Loucy (cell line): ENCODE measurements at regions not wholly inside any gene's neighbourhood (a gene's known extent, or its start where the extent isn't known, plus 50 kb on each side); places are given as distances from the start of the nearest gene placed in this dataset.
"Not testable (repeated sequence)": the region's sequence is repeated elsewhere in the genome, so short reads cannot be mapped to it uniquely, and the experiment has no call there.

Experiments
- H2AFZ ChIP-seq: fragments of 200-600 bp; sonication (generic); 2 replicates; pipeline ENCODE4 v1.6.0; 2016; ENCODE audit warnings: antibody characterized with exemption, mild to moderate bottlenecking, low read length, moderate library complexity
- H3F3A ChIP-seq: fragments of 200-600 bp; 2 replicates; pipeline ENCODE4 v1.6.0; 2016; ENCODE audit warnings: antibody characterized with exemption, low read depth, mild to moderate bottlenecking
- H3K27me3 ChIP-seq: fragments of 200-600 bp; sonication (generic); 2 replicates; pipeline ENCODE4 v1.6.1; 2014; ENCODE audit warnings: low read length, mild to moderate bottlenecking; ENCODE audit not compliant: insufficient read depth, poor library complexity, severe bottlenecking
- H3K36me3 ChIP-seq: fragments of 200-600 bp; sonication (generic); 2 replicates; pipeline ENCODE4 v1.6.1; 2016; ENCODE audit warnings: low read length; ENCODE audit not compliant: insufficient read depth
- H3K4me1 ChIP-seq: fragments of 200-600 bp; sonication (generic); 2 replicates; pipeline ENCODE4 v1.5.1; 2014; ENCODE audit warnings: low read length, mild to moderate bottlenecking; ENCODE audit not compliant: insufficient read depth, poor library complexity, severe bottlenecking
- H3K4me2 ChIP-seq: fragments of 200-600 bp; sonication (generic); 2 replicates; pipeline ENCODE4 v1.6.0; 2014; ENCODE audit warnings: antibody characterized with exemption, low read length, low read depth, mild to moderate bottlenecking; ENCODE audit not compliant: poor library complexity, severe bottlenecking
- H3K4me3 ChIP-seq: fragments of 200-600 bp; sonication (generic); 2 replicates; pipeline ENCODE4 v1.5.1; 2014; ENCODE audit warnings: low read length, mild to moderate bottlenecking, mixed read lengths; ENCODE audit not compliant: poor library complexity, severe bottlenecking
- H3K79me2 ChIP-seq: fragments of 200-600 bp; sonication (generic); 2 replicates; pipeline ENCODE4 v1.6.1; 2014; ENCODE audit warnings: low read length; ENCODE audit not compliant: insufficient read depth
- H3K9ac ChIP-seq: fragments of 200-600 bp; sonication (generic); 2 replicates; pipeline ENCODE4 v1.6.0; 2014; ENCODE audit warnings: mild to moderate bottlenecking, low read depth, low read length, moderate library complexity; ENCODE audit not compliant: poor library complexity, severe bottlenecking
- H3K9me2 ChIP-seq: fragments of 200-600 bp; sonication (generic); replicated peaks from 2 replicates; pipeline ENCODE4 v1.6.1; 2016; ENCODE audit warnings: low read depth, low read length, mixed read lengths
- H3K9me3 ChIP-seq: fragments of 200-600 bp; sonication (generic); 2 replicates; pipeline ENCODE4 v1.6.1; 2014; ENCODE audit warnings: mild to moderate bottlenecking, antibody characterized with exemption, low read length, low read depth; ENCODE audit not compliant: insufficient read depth
- H4K20me1 ChIP-seq: fragments of 200-600 bp; sonication (generic); 2 replicates; pipeline ENCODE4 v1.6.0; 2014; ENCODE audit warnings: antibody characterized with exemption, low read length, mild to moderate bottlenecking; ENCODE audit not compliant: insufficient read depth, poor library complexity, severe bottlenecking
- CTCF ChIP-seq: fragments of 200-600 bp; sonication (generic); conservative IDR thresholded peaks from 2 replicates; pipeline ENCODE4 v1.5.1; 2014; ENCODE audit warnings: mild to moderate bottlenecking, antibody characterized with exemption, low read length
- EZH2phosphoT487 ChIP-seq: fragments of 200-600 bp; IDR thresholded peaks from 2 replicates; pipeline ENCODE4 v1.6.1; 2018; ENCODE audit warnings: antibody characterized with exemption, mild to moderate bottlenecking, moderate library complexity, borderline replicate concordance

DNA sequence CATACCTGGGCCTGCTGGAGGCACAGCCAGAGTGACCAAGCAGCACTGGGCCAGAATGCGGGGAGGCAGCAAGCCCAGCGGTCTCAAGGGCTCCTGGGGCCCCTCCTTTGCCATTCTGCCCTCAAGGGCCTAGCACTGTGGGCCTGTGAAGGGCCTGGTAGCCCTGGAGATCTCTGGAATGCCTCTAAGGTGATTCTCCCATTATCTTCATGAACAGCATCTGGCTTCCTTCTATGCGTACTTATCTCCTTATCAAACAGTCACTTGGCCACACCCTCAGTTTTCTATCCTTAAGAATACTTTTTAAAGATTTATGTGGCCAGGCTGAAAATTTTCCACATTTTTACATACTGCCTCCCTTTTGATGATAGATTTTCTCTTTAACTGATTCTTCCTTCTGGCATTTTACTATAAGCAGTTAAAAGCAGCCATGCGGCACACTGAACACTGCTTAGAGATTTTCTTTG, 67.5 kb upstream of the CCNY start:
- Histone ChIP-seq H3K4me2 (peak overlapping the region; percentile 27), H2AFZ (peak overlapping the region; percentile 15; the same call in 1 of the 2 replicates), H3K9ac (no peak overlapping the region), H3F3A (no peaks in the 10 kb centered on the region), H3K27me3 (no peaks in the 10 kb centered on the region), H3K9me2 (no peaks in the 10 kb centered on the region), H3K4me3 (no peak overlapping the region), H3K4me1 (peaks cover 16% of the 10 kb centered on the region), H3K9me3 (no peaks in the 10 kb centered on the region), H3K79me2 (no peaks in the 10 kb centered on the region), H4K20me1 (no peaks in the 10 kb centered on the region), H3K36me3 (no peaks in the 10 kb centered on the region)
- no peak for TF ChIP-seq EZH2phosphoT487
- no peak for TF ChIP-seq CTCF

DNA sequence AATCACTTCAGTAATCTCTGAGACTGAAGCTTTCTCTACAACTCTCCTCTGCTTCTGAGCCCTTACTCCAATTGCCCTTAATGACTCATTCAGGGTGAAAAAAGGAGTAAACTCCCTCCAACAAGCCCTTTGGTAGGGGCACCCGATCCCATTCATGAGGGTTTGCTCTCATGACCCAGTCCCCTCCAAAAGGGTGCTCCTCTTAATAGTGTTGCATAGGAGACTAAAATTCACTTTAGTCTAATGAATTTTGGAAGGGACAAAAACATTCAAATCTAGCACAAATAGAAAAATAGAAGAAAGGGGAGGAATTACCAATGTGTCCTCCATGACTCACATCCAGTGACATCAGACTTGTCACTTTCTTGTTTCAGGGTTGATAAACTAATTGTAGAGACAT, 66.2 kb upstream of the CCNY start:
- no peaks in the 10 kb centered on the region for H3K36me3 ChIP-seq
- H3F3A ChIP-seq: no peaks in the 10 kb centered on the region
- H3K9me2 ChIP-seq: no peaks in the 10 kb centered on the region
- H3K4me2 ChIP-seq: no peak overlapping the region
- no peak for TF ChIP-seq EZH2phosphoT487
- no peak for TF ChIP-seq CTCF
- no peaks in the 10 kb centered on the region for H3K9me3 ChIP-seq
- no peaks in the 10 kb centered on the region for H4K20me1 ChIP-seq
- no peak overlapping the region for H2AFZ ChIP-seq
- H3K79me2 ChIP-seq: no peaks in the 10 kb centered on the region
- no peak overlapping the region for H3K4me3 ChIP-seq
- no peak overlapping the region for H3K9ac ChIP-seq
- H3K4me1 ChIP-seq: peaks cover 16% of the 10 kb centered on the region
- H3K27me3 ChIP-seq: no peaks in the 10 kb centered on the region

DNA sequence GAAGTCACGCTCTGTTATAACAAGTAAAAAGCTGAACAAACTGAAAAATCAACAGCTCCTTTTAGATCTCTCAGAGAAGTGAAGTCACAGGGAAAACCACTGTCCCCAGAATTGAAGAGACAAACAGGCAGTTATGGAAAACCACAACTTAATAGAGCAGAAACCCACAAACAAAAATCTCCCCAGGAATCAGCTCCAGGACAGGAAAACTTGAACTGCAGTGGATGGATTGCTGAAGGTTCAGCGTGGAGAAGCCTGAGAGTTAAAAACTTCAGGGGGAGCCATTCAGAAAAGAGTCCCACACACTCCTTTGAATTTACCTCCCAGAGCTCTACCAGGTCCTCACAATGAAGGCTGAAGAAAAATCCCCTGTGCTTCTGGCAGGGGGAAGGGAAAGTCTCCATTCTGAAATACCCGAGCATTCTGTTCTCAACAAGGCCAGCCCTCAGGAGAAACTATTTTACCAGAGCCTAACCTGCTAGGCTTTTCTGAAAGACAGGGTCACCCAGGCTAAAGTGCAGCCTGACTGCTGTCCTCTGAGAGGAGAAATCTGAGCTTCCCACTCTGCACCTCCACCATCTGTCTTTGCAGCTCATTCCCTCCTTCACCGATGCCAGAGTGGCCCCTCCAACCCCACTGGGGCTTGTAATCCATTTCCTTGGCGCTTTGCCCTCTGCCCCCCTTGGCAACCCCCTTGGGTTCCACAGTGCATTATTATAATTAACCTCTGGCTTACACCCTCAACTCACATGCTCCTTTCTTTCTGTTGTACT, 65.0 kb upstream of the CCNY start:
- Histone ChIP-seq H3K9me3 (no peaks in the 10 kb centered on the region), H3K9me2 (no peaks in the 10 kb centered on the region), H3F3A (no peaks in the 10 kb centered on the region), H3K4me3 (no peak overlapping the region), H3K9ac (no peak overlapping the region), H3K4me2 (no peak overlapping the region), H3K36me3 (no peaks in the 10 kb centered on the region), H3K79me2 (no peaks in the 10 kb centered on the region), H4K20me1 (no peaks in the 10 kb centered on the region), H3K27me3 (no peaks in the 10 kb centered on the region), H3K4me1 (peaks cover 16% of the 10 kb centered on the region), H2AFZ (no peak overlapping the region)
- no peak for TF ChIP-seq CTCF
- no peak for TF ChIP-seq EZH2phosphoT487

- H3K4me2 ChIP-seq, H3F3A ChIP-seq, H3K27me3 ChIP-seq, H3K9me3 ChIP-seq, H3K79me2 ChIP-seq, H4K20me1 ChIP-seq, H3K4me3 ChIP-seq, H3K9ac ChIP-seq, H3K9me2 ChIP-seq, H3K36me3 ChIP-seq, H2AFZ ChIP-seq: not testable (repeated sequence)
- H3K4me1 ChIP-seq: peaks cover 16% of the 10 kb centered on the region
Measured at GRCh38 chr10:35271859-35272165, 64.5 kb upstream of the CCNY start.

GRCh38 chr10:35272401-35272800, 63.9 kb upstream of the CCNY start:
- H2AFZ ChIP-seq, H3K9me2 ChIP-seq, H3K4me2 ChIP-seq: not testable (repeated sequence)

More at GRCh38 chr10:35272401-35272800, 63.9 kb upstream of the CCNY start:
- not testable (repeated sequence) for H4K20me1 ChIP-seq, H3K27me3 ChIP-seq, H3K79me2 ChIP-seq, H3K9ac ChIP-seq, H3K4me3 ChIP-seq, H3F3A ChIP-seq, H3K36me3 ChIP-seq, H3K9me3 ChIP-seq
- H3K4me1 ChIP-seq: peaks cover 16% of the 10 kb centered on the region
